Esophagus muscularis mucosa (tissue), 3 donors: ENCODE measurements at regions not wholly inside any gene's neighbourhood (a gene's known extent, or its start where the extent isn't known, plus 50 kb on each side); places are given as distances from the start of the nearest gene placed in this dataset.
"Not testable (repeated sequence)": the region's sequence is repeated elsewhere in the genome, so short reads cannot be mapped to it uniquely, and the experiment has no call there.

Source experiments
- CTCF ChIP-seq, 3 experiments: fragments of 200-600 bp in 2 of 3; fragments of 450-650 bp in 1 of 3; sonication (generic) in 2 of 3; IDR thresholded peaks; one replicate each; pipeline ENCODE4 v1.5.1; 2017 to 2019; ENCODE audit warnings: antibody characterized with exemption in 3 of 3, mild to moderate bottlenecking in 2 of 3, moderate library complexity in 1 of 3
- EP300 ChIP-seq: sonication (generic); formaldehyde crosslinking; IDR thresholded peaks from one replicate; pipeline ENCODE4 v1.6.1; 2017; ENCODE audit warnings: antibody characterized with exemption

GRCh38 chr20:30302786-30303185, 954.7 kb upstream of the DEFB115 start:
- not testable (repeated sequence) for TF ChIP-seq CTCF (IDR thresholded peaks at IDR 0.05); EP300
